ENCODE measurements at regions not wholly inside any gene's neighbourhood (a gene's known extent, or its start where the extent isn't known, plus 50 kb on each side); places are given as distances from the start of the nearest gene placed in this dataset.

DNA sequence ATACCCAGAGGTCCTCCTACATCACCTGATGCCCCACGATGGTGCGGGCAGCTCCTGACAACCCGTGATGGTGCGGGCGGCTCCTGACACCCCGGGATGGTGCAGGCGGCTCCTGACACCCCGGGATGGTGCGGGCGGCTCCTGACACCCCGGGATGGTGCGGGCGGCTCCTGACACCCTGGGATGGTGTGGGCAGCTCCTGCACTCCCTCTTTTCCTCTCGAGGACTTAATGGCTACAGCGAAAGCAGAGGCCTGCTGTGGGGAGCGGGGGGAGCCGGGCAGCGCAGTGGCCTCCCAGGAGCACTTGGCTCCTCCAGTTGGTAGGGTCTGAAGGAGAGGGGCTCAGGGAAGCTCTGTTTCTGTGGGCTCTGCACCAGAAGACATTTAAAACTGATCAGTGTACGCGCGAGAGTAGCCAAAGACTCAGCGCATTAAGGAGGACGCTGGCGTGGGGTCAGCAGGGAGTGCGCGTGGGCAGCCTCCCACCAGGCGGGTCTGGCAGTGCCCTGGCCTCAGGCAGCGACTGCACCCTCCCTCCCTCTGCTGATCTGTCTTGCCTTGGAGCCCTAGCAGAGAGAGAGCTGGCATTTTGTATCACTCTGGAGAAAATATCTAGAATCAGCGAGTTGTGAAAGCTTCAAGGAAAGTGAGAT, 464.5 kb upstream of the MYT1L start:
- Histone ChIP-seq H2AFZ (ENCODE audit: low read depth, low read length) (no peak overlapping the region), H3K36me3 (replicated peaks; ENCODE audit: low read depth, low read length) (no peaks in the 10 kb centered on the region), H4K20me1 (ENCODE audit: insufficient read depth, low read length) (no peaks in the 10 kb centered on the region), H3K4me1 (ENCODE audit: low read length) (no peaks in the 10 kb centered on the region), H3K4me2 (ENCODE audit: low read length) (no peak overlapping the region), H3K27ac (ENCODE audit: low read length) (no peak overlapping the region), H3K9ac (ENCODE audit: low read length) (no peak overlapping the region), H3K27me3 (ENCODE audit: low read depth, low read length) (no peaks in the 10 kb centered on the region), H3K79me2 (ENCODE audit: low read length) (no peaks in the 10 kb centered on the region), H3K9me3 (ENCODE audit: insufficient read depth, low read length) (no peaks in the 10 kb centered on the region), H3K4me3 (ENCODE audit: low read length) (no peak overlapping the region)
- no peak for TF ChIP-seq EZH2phosphoT487 (IDR thresholded peaks at IDR 0.05; ENCODE audit: low read depth)
- TF ChIP-seq, protein P1, sequence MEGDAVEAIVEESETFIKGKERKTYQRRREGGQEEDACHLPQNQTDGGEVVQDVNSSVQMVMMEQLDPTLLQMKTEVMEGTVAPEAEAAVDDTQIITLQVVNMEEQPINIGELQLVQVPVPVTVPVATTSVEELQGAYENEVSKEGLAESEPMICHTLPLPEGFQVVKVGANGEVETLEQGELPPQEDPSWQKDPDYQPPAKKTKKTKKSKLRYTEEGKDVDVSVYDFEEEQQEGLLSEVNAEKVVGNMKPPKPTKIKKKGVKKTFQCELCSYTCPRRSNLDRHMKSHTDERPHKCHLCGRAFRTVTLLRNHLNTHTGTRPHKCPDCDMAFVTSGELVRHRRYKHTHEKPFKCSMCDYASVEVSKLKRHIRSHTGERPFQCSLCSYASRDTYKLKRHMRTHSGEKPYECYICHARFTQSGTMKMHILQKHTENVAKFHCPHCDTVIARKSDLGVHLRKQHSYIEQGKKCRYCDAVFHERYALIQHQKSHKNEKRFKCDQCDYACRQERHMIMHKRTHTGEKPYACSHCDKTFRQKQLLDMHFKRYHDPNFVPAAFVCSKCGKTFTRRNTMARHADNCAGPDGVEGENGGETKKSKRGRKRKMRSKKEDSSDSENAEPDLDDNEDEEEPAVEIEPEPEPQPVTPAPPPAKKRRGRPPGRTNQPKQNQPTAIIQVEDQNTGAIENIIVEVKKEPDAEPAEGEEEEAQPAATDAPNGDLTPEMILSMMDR (IDR thresholded peaks at IDR 0.05; ENCODE audit: low read depth, low read length) = no peak

DNA sequence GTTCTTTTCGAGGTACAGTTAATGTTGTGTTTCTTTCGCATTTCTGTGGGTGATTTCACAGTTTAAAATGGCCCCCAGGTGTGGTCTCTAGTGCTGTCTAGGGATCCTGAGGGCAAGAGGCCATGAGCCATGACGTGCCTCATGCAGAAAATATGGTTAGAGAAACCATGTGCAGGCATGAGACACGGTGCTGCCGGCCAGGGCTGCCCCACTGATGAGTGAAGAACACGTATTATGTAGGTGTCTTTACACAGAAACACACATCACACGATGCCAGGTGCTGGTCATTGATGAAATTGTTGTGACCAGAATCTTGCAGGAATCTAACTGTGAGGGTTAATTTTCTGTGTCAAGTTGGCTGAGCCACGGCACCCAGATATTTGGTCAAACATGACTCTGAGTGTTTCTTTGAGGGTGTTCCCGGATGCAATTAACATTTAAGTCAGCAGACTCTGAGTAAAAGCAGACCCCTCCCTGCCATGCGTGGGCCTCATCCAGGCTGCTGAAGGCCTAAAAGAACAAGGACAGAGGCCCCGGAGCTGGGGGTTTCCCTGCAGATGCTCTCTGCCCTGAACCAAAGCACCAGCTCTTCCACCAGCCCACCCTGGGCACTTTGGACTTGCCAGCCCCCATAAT, 463.0 kb upstream of the MYT1L start:
- TF ChIP-seq, protein P1 (IDR thresholded peaks at IDR 0.05; ENCODE audit: low read depth, low read length) = no peak
- TF ChIP-seq EZH2phosphoT487 (IDR thresholded peaks at IDR 0.05; ENCODE audit: low read depth) = no peak
- H2AFZ ChIP-seq (ENCODE audit: low read depth, low read length) = no peak overlapping the region
- H3K27ac ChIP-seq (ENCODE audit: low read length) = no peak overlapping the region
- H3K36me3 ChIP-seq (replicated peaks; ENCODE audit: low read depth, low read length) = no peaks in the 10 kb centered on the region
- no peak overlapping the region for H3K4me2 ChIP-seq (ENCODE audit: low read length)
- no peaks in the 10 kb centered on the region for H3K79me2 ChIP-seq (ENCODE audit: low read length)
- H3K27me3 ChIP-seq (ENCODE audit: low read depth, low read length) = no peaks in the 10 kb centered on the region
- H3K4me3 ChIP-seq (ENCODE audit: low read length) = no peak overlapping the region
- no peaks in the 10 kb centered on the region for H3K4me1 ChIP-seq (ENCODE audit: low read length)
- H3K9me3 ChIP-seq (ENCODE audit: insufficient read depth, low read length) = no peaks in the 10 kb centered on the region
- H3K9ac ChIP-seq (ENCODE audit: low read length) = no peak overlapping the region
- H4K20me1 ChIP-seq (ENCODE audit: insufficient read depth, low read length) = no peaks in the 10 kb centered on the region

DNA sequence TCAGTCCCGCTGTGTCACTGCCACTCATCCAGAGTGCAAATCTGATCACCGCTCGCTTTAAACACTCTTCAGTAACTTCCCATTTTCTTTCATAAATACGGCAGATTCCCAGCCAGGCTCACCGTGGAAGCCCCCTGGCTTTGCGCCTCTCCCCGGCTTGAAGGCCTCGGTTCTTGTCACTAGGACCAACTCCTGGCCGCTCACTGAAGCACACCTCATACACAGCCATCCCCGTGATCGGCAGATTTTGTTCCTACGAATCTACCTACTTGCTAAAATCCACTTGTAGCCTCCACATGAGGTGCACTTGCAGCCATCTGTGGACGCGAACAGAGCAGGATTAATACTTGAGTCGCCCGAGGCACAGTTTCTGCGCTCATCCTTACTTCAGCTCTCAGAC, 462.4 kb upstream of the MYT1L start:
- Histone ChIP-seq H3K27me3 (ENCODE audit: low read depth, low read length) (no peaks in the 10 kb centered on the region), H3K79me2 (ENCODE audit: low read length) (no peaks in the 10 kb centered on the region), H2AFZ (ENCODE audit: low read depth, low read length) (no peak overlapping the region), H3K9ac (ENCODE audit: low read length) (no peak overlapping the region), H3K36me3 (replicated peaks; ENCODE audit: low read depth, low read length) (no peaks in the 10 kb centered on the region), H3K9me3 (ENCODE audit: insufficient read depth, low read length) (no peaks in the 10 kb centered on the region), H4K20me1 (ENCODE audit: insufficient read depth, low read length) (no peaks in the 10 kb centered on the region), H3K27ac (ENCODE audit: low read length) (no peak overlapping the region), H3K4me1 (ENCODE audit: low read length) (no peaks in the 10 kb centered on the region), H3K4me3 (ENCODE audit: low read length) (no peak overlapping the region), H3K4me2 (ENCODE audit: low read length) (no peak overlapping the region)
- no peak for TF ChIP-seq EZH2phosphoT487 (IDR thresholded peaks at IDR 0.05; ENCODE audit: low read depth)
- TF ChIP-seq, protein P1 (IDR thresholded peaks at IDR 0.05; ENCODE audit: low read depth, low read length) = no peak

DNA sequence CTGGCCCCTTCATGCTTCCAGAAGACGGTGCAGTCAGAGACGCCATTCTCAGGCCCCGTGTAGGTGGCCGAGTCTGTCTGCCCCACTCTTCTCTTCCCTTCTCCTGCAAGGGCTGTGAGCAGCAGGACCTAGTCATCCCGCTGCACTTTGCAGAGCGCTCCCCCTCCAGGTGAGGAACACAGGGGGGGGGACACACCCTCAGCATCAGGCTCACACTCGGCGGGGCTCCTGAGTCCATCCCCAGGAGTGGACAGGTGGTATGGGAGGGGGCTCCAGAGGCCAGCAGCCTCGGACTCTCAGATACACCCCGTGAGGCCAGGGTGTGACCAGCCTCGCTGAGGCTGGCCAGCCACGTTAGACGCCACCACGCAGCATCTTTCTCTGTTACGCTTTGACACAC, 460.5 kb upstream of the MYT1L start:
- Histone ChIP-seq H3K4me2 (ENCODE audit: low read length) (no peak overlapping the region), H3K4me3 (ENCODE audit: low read length) (no peak overlapping the region), H3K79me2 (ENCODE audit: low read length) (no peaks in the 10 kb centered on the region), H3K27me3 (ENCODE audit: low read depth, low read length) (no peaks in the 10 kb centered on the region), H2AFZ (ENCODE audit: low read depth, low read length) (no peak overlapping the region), H3K4me1 (ENCODE audit: low read length) (no peaks in the 10 kb centered on the region), H3K36me3 (replicated peaks; ENCODE audit: low read depth, low read length) (no peaks in the 10 kb centered on the region), H3K27ac (ENCODE audit: low read length) (no peak overlapping the region), H3K9me3 (ENCODE audit: insufficient read depth, low read length) (no peaks in the 10 kb centered on the region), H4K20me1 (ENCODE audit: insufficient read depth, low read length) (no peaks in the 10 kb centered on the region), H3K9ac (ENCODE audit: low read length) (no peak overlapping the region)
- TF ChIP-seq, protein P1 (IDR thresholded peaks at IDR 0.05; ENCODE audit: low read depth, low read length) = no peak
- TF ChIP-seq EZH2phosphoT487 (IDR thresholded peaks at IDR 0.05; ENCODE audit: low read depth) = no peak
